SK-N-SH treated with all-trans-retinoic acid at 6 μM for 48 hours (cell line): ENCODE measurements at regions not wholly inside any gene's neighbourhood (a gene's known extent, or its start where the extent isn't known, plus 50 kb on each side); places are given as distances from the start of the nearest gene placed in this dataset.
A peak's percentile ranks its signal among the peaks of the same experiment; 100 is the strongest.

Experiments used
- ATAC-seq: fragments of 200-7000 bp; cut with Tn5 transposase; 3 replicates; pipeline ENCODE4 v1.9.1; 2020; ENCODE audit warnings: mild to moderate bottlenecking, moderate library complexity
- ARNTL ChIP-seq: fragments of 450-650 bp; formaldehyde crosslinking; IDR thresholded peaks from 2 replicates; pipeline ENCODE4 v1.5.0; 2020; ENCODE audit warnings: low read depth, mild to moderate bottlenecking, moderate library complexity, borderline replicate concordance
- BACH2 ChIP-seq: fragments of 250-450 bp; sonication (Bioruptor Pico); IDR thresholded peaks from 2 replicates; pipeline ENCODE4 v1.9.0; 2021; ENCODE audit warnings: mild to moderate bottlenecking, borderline replicate concordance
- CREB5 ChIP-seq: fragments of 250-450 bp; sonication (Bioruptor Pico); IDR thresholded peaks from 2 replicates; pipeline ENCODE4 v1.5.1; 2020; ENCODE audit warnings: low read depth, mild to moderate bottlenecking, moderate library complexity
- CSDC2 ChIP-seq: fragments of 250-450 bp; sonication (Bioruptor Pico); IDR thresholded peaks from 2 replicates; pipeline ENCODE4 v1.5.0; 2020; ENCODE audit warnings: mild to moderate bottlenecking, moderate library complexity
- GLIS3 ChIP-seq: fragments of 250-450 bp; sonication (Bioruptor Pico); IDR thresholded peaks from 2 replicates; pipeline ENCODE4 v1.5.0; 2020; ENCODE audit warnings: mild to moderate bottlenecking, moderate library complexity
- ISL1 ChIP-seq: fragments of 250-450 bp; sonication (Bioruptor Pico); IDR thresholded peaks from 2 replicates; pipeline ENCODE4 v2.1.2; 2022; ENCODE audit warnings: mild to moderate bottlenecking, moderate library complexity
- OSR1 ChIP-seq: fragments of 250-450 bp; sonication (Bioruptor Pico); IDR thresholded peaks from 2 replicates; pipeline ENCODE4 v1.8.0; 2022; ENCODE audit warnings: moderate library complexity, mild to moderate bottlenecking, inconsistent platforms
- PATZ1 ChIP-seq: fragments of 250-450 bp; sonication (Bioruptor Pico); IDR thresholded peaks from 2 replicates; pipeline ENCODE4 v1.8.0; 2020; ENCODE audit warnings: mild to moderate bottlenecking, moderate library complexity, borderline replicate concordance
- PPARA ChIP-seq: fragments of 250-450 bp; sonication (Bioruptor Pico); IDR thresholded peaks from 2 replicates; pipeline ENCODE4 v1.5.0; 2020; ENCODE audit warnings: mild to moderate bottlenecking, borderline replicate concordance
- SNAI2 ChIP-seq: fragments of 250-450 bp; sonication (Bioruptor Pico); IDR thresholded peaks from 2 replicates; pipeline ENCODE4 v1.5.0; 2020; ENCODE audit warnings: mild to moderate bottlenecking, moderate library complexity
- TCF4 ChIP-seq: fragments of 250-450 bp; sonication (Bioruptor Pico); IDR thresholded peaks from 2 replicates; pipeline ENCODE4 v1.8.0; 2021; ENCODE audit warnings: mild to moderate bottlenecking, moderate library complexity, borderline replicate concordance
- TOX ChIP-seq: fragments of 250-450 bp; sonication (Bioruptor Pico); IDR thresholded peaks from 2 replicates; pipeline ENCODE4 v1.8.0; 2021; ENCODE audit warnings: mild to moderate bottlenecking, moderate library complexity, borderline replicate concordance
- TSHZ2 ChIP-seq: fragments of 250-450 bp; sonication (Bioruptor Pico); IDR thresholded peaks from 2 replicates; pipeline ENCODE4 v1.5.0; 2020; ENCODE audit warnings: mild to moderate bottlenecking, moderate library complexity
- ZC3H10 ChIP-seq: fragments of 250-450 bp; sonication (Bioruptor Pico); IDR thresholded peaks from 2 replicates; pipeline ENCODE4 v1.5.1; 2021; ENCODE audit warnings: mild to moderate bottlenecking, moderate library complexity
- ZFP3 ChIP-seq: fragments of 250-450 bp; sonication (Bioruptor Pico); IDR thresholded peaks from 2 replicates; pipeline ENCODE4 v1.5.0; 2020; ENCODE audit warnings: mild to moderate bottlenecking, moderate library complexity
- ZNF565 ChIP-seq: fragments of 450-650 bp; formaldehyde crosslinking; conservative IDR thresholded peaks from 2 replicates; pipeline ENCODE4 v1.5.0; 2020; ENCODE audit warnings: low read depth, mild to moderate bottlenecking, moderate library complexity
- ZNF70 ChIP-seq: fragments of 450-650 bp; formaldehyde crosslinking; IDR thresholded peaks from 2 replicates; pipeline ENCODE4 v1.5.0; 2020; ENCODE audit warnings: mild to moderate bottlenecking, moderate library complexity
- ZNF8 ChIP-seq: fragments of 450-650 bp; formaldehyde crosslinking; IDR thresholded peaks from 2 replicates; pipeline ENCODE4 v1.5.0; 2020; ENCODE audit warnings: mild to moderate bottlenecking, moderate library complexity

GRCh38 chr2:215505044-215505786 is 69.3 kb upstream of the FN1 start:
- ATAC-seq = no peak
- no peak for TF ChIP-seq BACH2 (CRISPR knock-in tag)
- no peak for TF ChIP-seq GLIS3
- TF ChIP-seq ISL1 (CRISPR knock-in tag) = 0 out of 2 replicates have a peak, but pooled peaks have one; percentile 7

- no peak for ATAC-seq
These were observed 68.7 kb upstream of the FN1 start for GRCh38 chr2:215504547-215504946.

GRCh38 chr2:215503381-215503780 is 67.5 kb upstream of the FN1 start:
- ATAC-seq = no peak
- TF ChIP-seq PPARA (CRISPR knock-in tag) = no peak
- TF ChIP-seq CSDC2 (CRISPR knock-in tag) = no peak
- TF ChIP-seq ZNF8 (CRISPR knock-in tag) = no peak
- no peak for TF ChIP-seq SNAI2
- no peak for TF ChIP-seq ZNF565 (CRISPR knock-in tag)
- TF ChIP-seq BACH2 (CRISPR knock-in tag) = no peak
- TF ChIP-seq ZNF70 (CRISPR knock-in tag) = no peak
- TF ChIP-seq TCF4 = no peak
- no peak for TF ChIP-seq TSHZ2 (CRISPR knock-in tag)
- no peak for TF ChIP-seq TOX (CRISPR knock-in tag)
- no peak for TF ChIP-seq ISL1 (CRISPR knock-in tag)
- no peak for TF ChIP-seq CREB5 (CRISPR knock-in tag)

More at GRCh38 chr2:215504547-215504946, 68.7 kb upstream of the FN1 start:
- TF ChIP-seq TCF4 = no peak

- ATAC-seq = no peak
- TF ChIP-seq ZC3H10 (CRISPR knock-in tag) = no peak
These were observed 64.6 kb upstream of the FN1 start for GRCh38 chr2:215500466-215500865.

- TF ChIP-seq ARNTL (CRISPR knock-in tag) (no peak), OSR1 (CRISPR knock-in tag) (no peak), ZFP3 (no peak)
- no peak for ATAC-seq
These were observed 63.5 kb upstream of the FN1 start for GRCh38 chr2:215499331-215499730.

GRCh38 chr2:215498431-215498830 is 62.6 kb upstream of the FN1 start:
- TF ChIP-seq ARNTL (CRISPR knock-in tag) (no peak), SNAI2 (no peak), ZNF565 (CRISPR knock-in tag) (no peak)
- no peak for ATAC-seq

GRCh38 chr2:215493376-215493775 is 57.5 kb upstream of the FN1 start:
- TF ChIP-seq PATZ1 (CRISPR knock-in tag) (no peak), ZFP3 (no peak), TCF4 (no peak), SNAI2 (no peak), TSHZ2 (CRISPR knock-in tag) (no peak)

More at GRCh38 chr2:215493376-215493775, 57.5 kb upstream of the FN1 start:
- no peak for ATAC-seq
